ENCODE measurements at regions not wholly inside any gene's neighbourhood (a gene's known extent, or its start where the extent isn't known, plus 50 kb on each side); places are given as distances from the start of the nearest gene placed in this dataset.

DNA sequence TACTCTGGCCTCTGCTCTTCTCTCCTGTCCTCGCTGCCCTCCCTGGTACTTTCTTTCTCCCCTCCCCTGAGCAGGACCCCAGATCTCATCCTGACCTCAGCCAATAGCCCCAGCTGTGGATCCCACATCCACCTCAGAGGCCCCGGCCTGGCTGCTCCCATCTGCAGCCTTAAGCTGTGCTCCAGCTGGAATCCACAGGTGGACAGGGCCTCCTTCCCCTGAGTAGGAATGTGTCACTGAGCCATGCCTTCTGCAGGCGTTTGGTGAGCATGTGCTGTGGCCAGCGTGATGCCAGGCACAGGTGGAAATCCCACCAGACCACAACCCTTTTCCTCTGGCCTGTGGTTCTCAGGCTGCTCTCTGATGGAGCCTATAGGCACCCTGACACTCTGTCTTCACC is 68.9 kb downstream of the C5orf15 start:
- intact Hi-C loops (cut with micrococcal nuclease; ENCODE audit: unreplicated experiment) = no loop called here

DNA sequence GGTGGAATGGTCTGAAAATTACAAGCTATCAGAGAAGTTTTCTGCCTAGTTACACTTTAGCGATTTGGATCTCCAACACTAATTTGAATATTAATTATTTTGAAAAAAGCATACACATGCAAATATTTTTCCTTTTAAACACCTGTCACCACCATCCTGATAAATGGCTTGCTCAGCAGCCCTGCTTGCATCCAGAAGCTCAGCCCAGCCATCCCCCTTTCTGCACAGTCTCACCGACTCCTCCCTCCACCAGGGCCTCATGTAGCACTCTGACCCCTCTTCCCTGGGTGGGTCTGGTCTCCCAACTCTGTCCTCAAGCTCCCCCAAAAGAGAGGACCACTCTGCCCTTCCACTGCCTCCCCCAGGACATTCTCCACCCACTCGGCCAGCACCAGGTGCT is 70.0 kb downstream of the C5orf15 start:
- in situ Hi-C loops (cut with HindIII; ENCODE audit: low pct_unique_long_range_greater_than_20kb, low sequenced_read_pairs) (no loop called here), intact Hi-C loops (cut with micrococcal nuclease; ENCODE audit: unreplicated experiment) (no loop called here)
- Histone ChIP-seq H3K4me1 (ENCODE audit: control insufficient read depth, insufficient read depth, low read length) (no peaks in the 10 kb centered on the region), H3K9me3 (ENCODE audit: control insufficient read depth, insufficient read depth, low read depth, low read length) (no peaks in the 10 kb centered on the region), H3K27ac (ENCODE audit: low read length) (no peak overlapping the region), H3K27me3 (ENCODE audit: control insufficient read depth, insufficient read depth, low read length) (no peaks in the 10 kb centered on the region), H3K4me3 (ENCODE audit: low read depth in 2 of 2, low read length in 2 of 2) (no peak overlapping the region), H3K36me3 (ENCODE audit: control insufficient read depth, insufficient read depth, low read length) (no peaks in the 10 kb centered on the region)
- ATAC-seq (no peak), DNase-seq (ENCODE audit: low read depth, low spot score) (no peak)
- POLR2A ChIA-PET = no interaction called here
- TF ChIP-seq, protein P1, sequence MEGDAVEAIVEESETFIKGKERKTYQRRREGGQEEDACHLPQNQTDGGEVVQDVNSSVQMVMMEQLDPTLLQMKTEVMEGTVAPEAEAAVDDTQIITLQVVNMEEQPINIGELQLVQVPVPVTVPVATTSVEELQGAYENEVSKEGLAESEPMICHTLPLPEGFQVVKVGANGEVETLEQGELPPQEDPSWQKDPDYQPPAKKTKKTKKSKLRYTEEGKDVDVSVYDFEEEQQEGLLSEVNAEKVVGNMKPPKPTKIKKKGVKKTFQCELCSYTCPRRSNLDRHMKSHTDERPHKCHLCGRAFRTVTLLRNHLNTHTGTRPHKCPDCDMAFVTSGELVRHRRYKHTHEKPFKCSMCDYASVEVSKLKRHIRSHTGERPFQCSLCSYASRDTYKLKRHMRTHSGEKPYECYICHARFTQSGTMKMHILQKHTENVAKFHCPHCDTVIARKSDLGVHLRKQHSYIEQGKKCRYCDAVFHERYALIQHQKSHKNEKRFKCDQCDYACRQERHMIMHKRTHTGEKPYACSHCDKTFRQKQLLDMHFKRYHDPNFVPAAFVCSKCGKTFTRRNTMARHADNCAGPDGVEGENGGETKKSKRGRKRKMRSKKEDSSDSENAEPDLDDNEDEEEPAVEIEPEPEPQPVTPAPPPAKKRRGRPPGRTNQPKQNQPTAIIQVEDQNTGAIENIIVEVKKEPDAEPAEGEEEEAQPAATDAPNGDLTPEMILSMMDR (IDR thresholded peaks at IDR 0.05) = no peak
- TF ChIP-seq POLR2AphosphoS5 (IDR thresholded peaks at IDR 0.05; ENCODE audit: low read depth, low read length) (no peak), TCF7L2 (IDR thresholded peaks at IDR 0.05; ENCODE audit: low read depth, low read length) (no peak), REST (IDR thresholded peaks at IDR 0.05; ENCODE audit: insufficient read depth in 1 of 2, low read depth in 2 of 2, low read length in 1 of 2) (no peak), SIN3A (IDR thresholded peaks at IDR 0.05; ENCODE audit: borderline replicate concordance, insufficient read depth, low read depth, low read length) (no peak)
- BruUV-seq (replicated peaks) = no TSS peak
- CTCF ChIA-PET = interaction anchor here (0.6 kb wide), 1 partner anchor 10 kb away, joined by 3 read pairs; no protein-coding TSS in a partner anchor

More for the DNA sequence above, 68.9 kb downstream of the C5orf15 start:
- Histone ChIP-seq H3K9me3 (ENCODE audit: control insufficient read depth, insufficient read depth, low read depth, low read length) (no peaks in the 10 kb centered on the region), H3K27me3 (ENCODE audit: control insufficient read depth, insufficient read depth, low read length) (no peaks in the 10 kb centered on the region), H3K27ac (ENCODE audit: low read length) (no peak overlapping the region), H3K36me3 (ENCODE audit: control insufficient read depth, insufficient read depth, low read length) (no peaks in the 10 kb centered on the region), H3K4me3 (ENCODE audit: low read depth in 2 of 2, low read length in 2 of 2) (no peak overlapping the region), H3K4me1 (ENCODE audit: control insufficient read depth, insufficient read depth, low read length) (no peaks in the 10 kb centered on the region)
- ATAC-seq (no peak), DNase-seq (ENCODE audit: low read depth, low spot score) (no peak)
- ChIA-PET CTCF (no interaction called here), POLR2A (no interaction called here)
- no peak for TF ChIP-seq POLR2AphosphoS5 (IDR thresholded peaks at IDR 0.05; ENCODE audit: low read depth, low read length)
- TF ChIP-seq SIN3A (IDR thresholded peaks at IDR 0.05; ENCODE audit: borderline replicate concordance, insufficient read depth, low read depth, low read length) = no peak
- no peak for TF ChIP-seq REST (IDR thresholded peaks at IDR 0.05; ENCODE audit: insufficient read depth in 1 of 2, low read depth in 2 of 2, low read length in 1 of 2)
- no peak for TF ChIP-seq TCF7L2 (IDR thresholded peaks at IDR 0.05; ENCODE audit: low read depth, low read length)
- TF ChIP-seq, protein P1 (IDR thresholded peaks at IDR 0.05) = no peak
- no TSS peak for BruUV-seq (replicated peaks)
- in situ Hi-C loops (cut with HindIII; ENCODE audit: low pct_unique_long_range_greater_than_20kb, low sequenced_read_pairs) = no loop called here

All from Panc1 (cell line).